Thyroid gland (tissue), 4 donors: ENCODE measurements at regions not wholly inside any gene's neighbourhood (a gene's known extent, or its start where the extent isn't known, plus 50 kb on each side); places are given as distances from the start of the nearest gene placed in this dataset.
"Not testable (repeated sequence)": the region's sequence is repeated elsewhere in the genome, so short reads cannot be mapped to it uniquely, and the experiment has no call there.

Experiments
- DNase-seq, 2 donors: peaks; one replicate each; pipeline ENCODE4 v3.0.0-alpha.2; 2019
- H3K27ac ChIP-seq, 3 donors: fragments of 200-600 bp; sonication (generic); 1 replicate in 2 of 3; 2 replicates in 1 of 3; pipeline ENCODE4 v1.5.1; 2016 to 2019; ENCODE audit warnings: mild to moderate bottlenecking in 1 of 3, moderate library complexity in 1 of 3
- H3K27me3 ChIP-seq: fragments of 200-600 bp; sonication (generic); one replicate; pipeline ENCODE4 v1.5.1; 2019
- H3K36me3 ChIP-seq, 2 donors: fragments of 200-600 bp; sonication (generic); one replicate each; pipeline ENCODE4 v1.5.1; 2016 to 2019
- H3K4me1 ChIP-seq, 2 donors: fragments of 200-600 bp; sonication (generic); one replicate each; pipeline ENCODE4 v1.5.1; 2017 to 2019
- H3K4me3 ChIP-seq, 3 donors: fragments of 200-600 bp; sonication (generic); replicated peaks in 1 of 3; 1 replicate in 2 of 3; 2 replicates in 1 of 3; pipeline ENCODE4 v1.5.1; 2016; ENCODE audit warnings: mild to moderate bottlenecking in 1 of 3
- H3K9me3 ChIP-seq: fragments of 200-600 bp; sonication (generic); one replicate; pipeline ENCODE4 v1.5.1; 2017
- CTCF ChIP-seq, 6 experiments: fragments of 200-600 bp in 3 of 6; fragments of 450-650 bp in 3 of 6; sonication (generic) in 3 of 6; IDR thresholded peaks; one replicate each; pipeline ENCODE4 v1.5.1; 2016 to 2019; ENCODE audit warnings: antibody characterized with exemption in 6 of 6, mild to moderate bottlenecking in 2 of 6, inconsistent platforms in 1 of 6, moderate library complexity in 1 of 6
- POLR2A ChIP-seq, 2 donors: fragments of 450-650 bp; IDR thresholded peaks; one replicate each; pipeline ENCODE4 v1.6.1; 2017; ENCODE audit warnings: antibody characterized with exemption in 2 of 2, mild to moderate bottlenecking in 2 of 2, moderate library complexity in 1 of 2
- WGBS, 2 donors: methylation state at CpG; one replicate each; pipeline ENCODE4 v1.1.5; 2017; 5-methylcytosine and 5-hydroxymethylcytosine counted together
- intact Hi-C: fragments of 100-400 bp; cut with DNase I; formaldehyde crosslinking; loops from one replicate; pipeline ENCODE4 v1.15.1; 2023

DNA sequence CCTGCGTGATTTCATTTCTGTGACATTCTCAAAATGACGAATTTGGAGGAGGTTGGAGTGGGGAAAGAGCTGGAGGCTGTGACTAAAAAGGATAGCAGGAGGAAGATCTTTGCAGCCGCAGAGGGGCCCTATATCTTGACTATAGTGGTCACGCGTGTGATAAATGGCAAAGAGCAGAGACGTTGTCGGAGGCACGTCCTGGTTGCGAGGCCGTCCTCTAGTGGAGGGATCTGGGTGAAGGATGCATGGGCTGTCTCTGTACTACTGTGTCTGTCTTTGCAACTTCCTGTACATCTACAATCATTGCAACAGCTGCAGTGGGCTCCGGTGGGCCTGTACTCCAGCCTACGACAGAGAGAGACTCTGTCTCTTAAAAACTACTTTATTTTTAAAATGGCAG is 76.6 kb downstream of the YTHDF1 start:
- Histone ChIP-seq H3K9me3 (no peaks in the 10 kb centered on the region), H3K4me3 (no peak overlapping the region), H3K27me3 (no peaks in the 10 kb centered on the region), H3K27ac (no peak overlapping the region), H3K36me3 (no peaks in the 10 kb centered on the region), H3K4me1 (no peaks in the 10 kb centered on the region)
- no peak for DNase-seq
- intact Hi-C loops = no loop called here
- WGBS, 2 donors = 67 to 72% methylated on average over 12 of the region's 12 CpGs
- no peak for TF ChIP-seq POLR2A (IDR thresholded peaks at IDR 0.05)
- TF ChIP-seq CTCF (IDR thresholded peaks at IDR 0.05) = no peak

- Histone ChIP-seq H3K27ac (no peak overlapping the region), H3K9me3 (no peaks in the 10 kb centered on the region), H3K4me1 (no peaks in the 10 kb centered on the region), H3K27me3 (no peaks in the 10 kb centered on the region), H3K4me3 (no peak overlapping the region), H3K36me3 (no peaks in the 10 kb centered on the region)
- WGBS, 2 donors = 79 to 81% methylated on average over 22 of the region's 22 CpGs
- intact Hi-C loops = no loop called here
- TF ChIP-seq POLR2A (IDR thresholded peaks at IDR 0.05) (no peak), CTCF (IDR thresholded peaks at IDR 0.05) (no peak)
- DNase-seq = no peak
Observed at GRCh38 chr20:63138855-63139341, 77.0 kb downstream of the YTHDF1 start.

DNA sequence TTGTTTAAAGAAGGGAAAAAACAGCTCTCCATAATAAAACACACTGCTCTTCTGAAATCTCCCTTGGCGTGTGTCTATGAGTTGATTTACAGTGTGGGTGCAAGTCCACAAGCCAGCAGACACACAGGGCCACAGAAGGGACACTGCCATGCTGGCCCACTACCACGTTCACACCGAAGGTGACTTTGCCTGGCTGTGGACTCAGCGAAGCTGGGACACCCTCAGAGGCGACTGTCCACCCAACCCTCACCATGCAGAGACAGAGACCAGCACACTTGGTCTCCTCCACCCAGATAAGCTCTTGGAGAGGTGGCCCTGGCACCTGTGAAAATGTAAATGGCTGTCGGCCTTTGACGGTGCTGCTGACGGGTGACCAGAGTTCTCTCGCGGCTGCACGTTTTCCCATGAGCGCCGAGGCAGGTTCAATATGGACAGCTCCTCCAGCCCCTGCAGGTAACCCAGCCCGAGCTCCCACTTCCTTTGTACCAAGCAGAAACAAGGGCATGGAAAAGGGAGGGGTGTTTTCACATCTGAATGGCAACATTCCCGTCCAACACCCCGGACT is 78.0 kb downstream of the YTHDF1 start:
- H3K4me3 ChIP-seq = no peak overlapping the region
- H3K27ac ChIP-seq = no peak overlapping the region
- WGBS, 2 donors = 73 to 77% methylated on average over 14 to 16 of the region's 16 CpGs
- H3K27me3 ChIP-seq = no peaks in the 10 kb centered on the region
- no peaks in the 10 kb centered on the region for H3K36me3 ChIP-seq
- intact Hi-C loops = no loop called here
- TF ChIP-seq CTCF (IDR thresholded peaks at IDR 0.05) (no peak), POLR2A (IDR thresholded peaks at IDR 0.05) (no peak)
- no peaks in the 10 kb centered on the region for H3K9me3 ChIP-seq
- no peaks in the 10 kb centered on the region for H3K4me1 ChIP-seq
- no peak for DNase-seq

GRCh38 chr20:63136296-63136695 is 79.6 kb downstream of the YTHDF1 start:
- no peak for DNase-seq
- Histone ChIP-seq H3K27ac (no peak overlapping the region), H3K36me3 (no peaks in the 10 kb centered on the region), H3K27me3 (no peaks in the 10 kb centered on the region), H3K4me1 (no peaks in the 10 kb centered on the region), H3K4me3 (no peak overlapping the region), H3K9me3 (no peaks in the 10 kb centered on the region)
- no peak for TF ChIP-seq POLR2A (IDR thresholded peaks at IDR 0.05)
- no peak for TF ChIP-seq CTCF (IDR thresholded peaks at IDR 0.05)
- 71 to 87% methylated on average over 8 of the region's 8 CpGs for WGBS, 2 donors
- intact Hi-C loops = no loop called here

- no peaks in the 10 kb centered on the region for H3K27me3 ChIP-seq
- WGBS, 2 donors = 64 to 88% methylated on average over 9 to 11 of the region's 17 CpGs
Observed at GRCh38 chr20:63135411-63135810, 80.5 kb downstream of the YTHDF1 start.

DNA sequence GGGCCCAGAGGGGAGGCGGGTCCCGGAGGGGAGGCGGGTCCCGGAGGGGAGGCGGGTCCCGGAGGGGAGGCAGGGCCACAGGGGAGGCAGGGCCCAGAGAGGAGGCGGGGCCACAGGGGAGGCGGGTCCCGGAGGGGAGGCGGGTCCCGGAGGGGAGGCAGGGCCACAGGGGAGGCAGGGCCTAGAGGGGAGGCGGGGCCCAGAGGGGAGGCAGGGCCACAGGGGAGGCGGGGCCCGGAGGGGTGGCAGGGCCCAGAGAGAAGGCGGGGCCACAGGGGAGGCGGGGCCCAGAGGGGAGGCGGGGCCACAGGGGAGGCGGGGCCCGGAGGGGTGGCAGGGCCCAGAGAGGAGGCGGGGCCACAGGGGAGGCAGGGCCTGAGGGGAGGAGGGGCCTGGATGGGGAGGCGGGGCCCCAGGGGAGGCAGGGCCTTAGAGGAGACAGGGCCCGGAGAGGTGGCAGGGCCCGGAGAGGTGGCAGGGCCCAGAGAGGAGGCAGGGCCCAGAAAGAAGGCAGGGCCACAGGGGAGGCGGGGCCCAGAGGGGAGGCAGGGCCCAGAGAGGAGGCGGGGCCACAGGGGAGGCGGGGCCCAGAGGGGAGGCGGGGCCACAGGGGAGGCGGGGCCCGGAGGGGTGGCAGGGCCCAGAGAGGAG is 81.1 kb downstream of the YTHDF1 start:
- not testable (repeated sequence) for H3K27me3 ChIP-seq, H3K36me3 ChIP-seq

More at GRCh38 chr20:63135411-63135810, 80.5 kb downstream of the YTHDF1 start:
- intact Hi-C loops = no loop called here
- Histone ChIP-seq H3K9me3 (no peaks in the 10 kb centered on the region), H3K36me3 (no peaks in the 10 kb centered on the region), H3K4me3 (no peak overlapping the region), H3K4me1 (no peaks in the 10 kb centered on the region), H3K27ac (no peak overlapping the region)
- TF ChIP-seq CTCF (IDR thresholded peaks at IDR 0.05) (no peak), POLR2A (IDR thresholded peaks at IDR 0.05) (no peak)
- DNase-seq = no peak

More for the DNA sequence above, 81.1 kb downstream of the YTHDF1 start:
- H3K27ac ChIP-seq, DNase-seq, H3K4me1 ChIP-seq, H3K4me3 ChIP-seq, H3K9me3 ChIP-seq, intact Hi-C loops: not testable (repeated sequence)
- 80 to 100% methylated on average over 1 to 7 of the region's 29 CpGs for WGBS, 2 donors
